CD4-positive, alpha-beta T cell treated with Interleukin-4 for 4 hours (primary cell): ENCODE measurements at regions not wholly inside any gene's neighbourhood (a gene's known extent, or its start where the extent isn't known, plus 50 kb on each side); places are given as distances from the start of the nearest gene placed in this dataset.

ENCODE experiments used
- DNase-seq: peaks from one replicate; pipeline ENCODE4 v3.0.0-alpha.2; 2020

DNA sequence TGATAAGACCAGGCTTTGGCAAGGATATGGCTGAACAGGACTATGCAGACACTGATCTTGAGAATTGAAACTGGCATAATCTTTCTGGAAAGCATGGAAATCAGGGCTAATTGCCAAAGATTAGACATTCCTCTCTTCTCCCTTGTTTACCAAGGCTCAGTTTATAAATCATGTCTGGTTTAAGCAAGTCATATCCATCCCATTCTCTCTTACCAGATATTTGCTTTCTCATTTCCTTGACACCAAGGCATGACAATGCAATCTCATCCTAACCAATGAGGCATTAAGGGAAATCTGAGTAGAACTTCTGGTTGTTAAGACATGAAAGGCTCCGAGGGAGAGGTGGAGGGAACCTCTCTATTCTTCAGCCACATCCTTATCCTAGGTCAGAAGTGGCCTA is 110.3 kb upstream of the CEP85L start:
- DNase-seq: no peak

DNA sequence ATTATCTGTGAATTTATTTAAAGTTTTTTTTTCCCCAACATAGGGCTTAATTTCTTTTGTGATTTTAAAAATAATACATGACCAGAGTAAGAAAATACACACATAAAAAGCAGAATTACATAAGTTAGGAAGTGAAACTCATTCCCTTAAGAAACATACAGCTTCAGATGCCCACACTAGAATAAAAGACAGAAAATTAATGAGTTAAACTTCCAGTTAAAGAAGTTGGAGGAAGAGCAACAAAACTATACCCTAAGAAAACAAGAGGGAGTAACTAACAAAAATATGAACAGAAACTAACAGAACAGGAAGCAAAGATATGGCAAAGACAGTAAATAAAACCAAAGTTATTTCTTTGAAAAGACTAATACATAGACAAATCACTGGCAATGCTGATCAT is 107.6 kb upstream of the CEP85L start:
- DNase-seq: no peak

- no peak for DNase-seq
Measured at GRCh38 chr6:118755941-118756646, 104.7 kb upstream of the CEP85L start.

- no peak for DNase-seq
Measured at GRCh38 chr6:118752803-118753202, 101.4 kb upstream of the CEP85L start.

GRCh38 chr6:118751072-118751471 is 99.7 kb upstream of the CEP85L start:
- no peak for DNase-seq

DNA sequence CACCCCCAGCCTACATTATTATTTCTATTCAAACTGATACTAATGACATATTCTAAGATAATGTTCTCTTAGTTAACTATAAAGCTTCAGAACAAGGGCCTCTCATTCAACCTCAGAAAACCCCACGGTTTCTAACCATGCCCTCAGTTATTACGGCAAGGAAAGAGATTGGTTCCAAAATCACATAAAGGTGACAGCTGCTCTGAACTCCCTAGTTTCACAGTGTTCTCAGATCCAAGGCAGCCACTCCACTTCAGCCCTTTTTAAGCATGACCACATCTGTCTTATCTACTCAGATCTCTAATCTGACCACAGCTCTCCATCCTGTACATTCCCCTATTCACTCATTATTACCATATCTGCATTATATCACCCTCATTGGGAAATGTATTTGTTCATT is 98.8 kb upstream of the CEP85L start:
- no peak for DNase-seq

DNA sequence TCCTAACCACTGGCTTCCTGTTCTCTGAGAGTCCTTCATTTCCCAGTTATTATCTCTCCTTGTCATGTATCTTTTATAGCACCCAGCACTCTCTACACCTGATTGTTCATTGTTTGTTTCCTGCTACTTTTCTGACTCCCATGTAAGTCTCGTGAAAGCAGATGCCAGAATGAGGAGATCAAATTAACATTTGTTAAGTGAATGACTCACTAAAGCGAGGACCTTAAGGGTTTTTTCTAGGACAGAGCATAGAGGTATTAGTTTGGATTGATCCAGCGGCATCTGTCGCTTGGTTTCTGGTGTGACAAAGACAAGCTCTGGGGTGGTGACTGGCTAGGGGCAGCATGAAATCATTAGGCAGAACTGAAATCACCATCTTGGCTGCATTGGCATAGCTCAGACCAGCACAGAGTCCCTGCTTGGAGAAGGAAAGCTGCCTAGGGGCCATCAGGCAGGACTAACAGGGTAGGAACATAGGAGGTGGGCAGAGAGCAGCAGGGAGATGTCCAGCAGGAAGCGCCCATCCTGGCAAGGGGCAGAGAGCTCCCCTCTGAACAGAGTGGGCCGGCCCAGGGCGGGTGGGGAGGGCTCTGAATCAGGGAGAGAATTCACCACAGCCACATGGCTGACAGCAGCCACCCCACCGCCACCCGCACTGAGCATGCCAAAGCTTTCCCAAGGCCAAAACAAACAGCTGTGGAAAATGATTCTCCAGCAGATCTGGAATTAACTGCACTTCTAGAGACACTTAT is 97.1 kb upstream of the CEP85L start:
- no peak for DNase-seq

GRCh38 chr6:118746825-118747174 is 95.4 kb upstream of the CEP85L start:
- DNase-seq: no peak

DNA sequence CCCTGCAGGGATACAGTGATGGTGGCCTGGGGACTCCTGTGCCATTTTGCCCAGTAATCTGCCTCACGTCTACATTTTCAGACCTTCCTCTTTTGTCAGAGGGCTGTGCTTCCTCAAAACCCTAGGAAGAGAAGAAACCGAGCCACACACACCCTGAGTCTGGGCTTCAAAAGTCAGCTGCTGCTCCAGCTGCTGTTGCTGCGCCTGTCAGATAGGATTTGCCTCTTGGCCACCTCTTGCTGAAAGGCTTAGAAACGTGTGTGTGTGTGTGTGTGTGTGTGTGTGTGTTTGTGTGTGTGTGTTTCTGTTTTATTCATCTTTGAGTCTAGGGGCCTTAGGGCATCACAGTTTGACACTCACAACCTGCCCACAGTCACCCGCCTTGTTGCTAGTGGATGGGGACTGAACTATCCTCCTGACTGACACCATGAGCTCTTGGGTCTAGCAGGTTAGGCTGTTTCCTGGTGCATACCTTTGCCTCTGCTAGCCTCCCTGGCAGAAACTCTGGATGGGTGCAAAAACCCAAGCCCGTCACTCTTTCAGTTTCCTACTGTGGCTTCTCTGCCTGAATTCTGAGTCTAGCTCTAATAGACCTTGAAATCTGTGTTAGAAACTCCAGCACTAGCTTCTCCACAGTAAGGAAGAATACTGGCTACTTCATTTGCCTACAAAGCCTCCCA is 94.9 kb upstream of the CEP85L start:
- DNase-seq: no peak

GRCh38 chr6:118745156-118745555 is 93.8 kb upstream of the CEP85L start:
- DNase-seq: no peak

DNA sequence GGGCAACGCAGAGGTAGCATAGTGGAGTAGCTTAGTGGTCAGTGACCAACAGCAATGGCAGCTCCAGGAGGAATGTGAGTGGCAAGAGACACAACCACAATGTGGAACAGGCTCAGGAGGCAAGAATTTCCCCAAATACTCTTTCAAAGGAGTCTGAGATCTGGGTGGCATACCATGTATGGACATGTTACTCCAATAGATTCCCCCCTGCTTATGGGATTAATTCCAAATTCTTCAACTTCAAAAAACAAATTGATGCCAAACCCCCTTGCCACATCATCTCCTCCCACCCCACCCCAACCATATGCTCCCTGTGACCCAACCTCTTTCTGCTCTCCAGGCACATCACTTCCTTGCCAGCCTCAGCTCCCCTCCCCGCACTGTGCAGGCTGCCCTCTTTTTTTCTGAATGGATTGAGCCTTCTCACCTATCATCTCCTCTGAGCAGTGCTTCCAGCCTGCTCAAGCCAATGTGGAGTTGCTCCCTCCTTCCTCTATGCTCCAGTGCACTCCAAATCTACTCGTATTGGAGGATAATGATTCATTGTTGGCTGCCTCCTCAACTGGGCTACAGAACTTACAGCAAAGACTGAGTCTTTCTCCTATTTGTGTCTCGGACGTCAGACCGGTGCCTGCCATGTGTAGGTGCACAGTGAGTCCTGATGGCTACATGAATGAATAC is 93.0 kb upstream of the CEP85L start:
- DNase-seq: no peak

GRCh38 chr6:118743746-118744145 is 92.4 kb upstream of the CEP85L start:
- no peak for DNase-seq

DNA sequence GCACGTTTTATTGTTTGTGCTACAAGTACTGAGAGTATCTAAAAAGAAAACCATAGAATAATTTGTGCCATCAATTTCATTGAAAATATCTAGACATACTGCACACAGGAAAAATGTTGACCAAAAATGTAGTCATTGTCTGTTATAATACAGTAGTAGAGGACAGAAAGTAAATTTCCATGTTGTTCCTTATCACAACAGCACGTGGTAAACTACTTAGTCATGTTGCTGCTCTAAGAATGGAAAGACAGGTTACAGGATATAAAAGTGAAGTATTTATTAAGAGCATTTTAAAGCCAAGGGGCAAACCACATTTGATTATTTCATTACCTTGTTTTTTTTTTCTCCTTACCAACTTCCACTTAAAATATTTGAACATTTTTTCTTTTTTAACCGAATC is 89.0 kb upstream of the CEP85L start:
- DNase-seq: no peak

- no peak for DNase-seq
Measured at GRCh38 chr6:118739696-118740353, 88.4 kb upstream of the CEP85L start.

DNA sequence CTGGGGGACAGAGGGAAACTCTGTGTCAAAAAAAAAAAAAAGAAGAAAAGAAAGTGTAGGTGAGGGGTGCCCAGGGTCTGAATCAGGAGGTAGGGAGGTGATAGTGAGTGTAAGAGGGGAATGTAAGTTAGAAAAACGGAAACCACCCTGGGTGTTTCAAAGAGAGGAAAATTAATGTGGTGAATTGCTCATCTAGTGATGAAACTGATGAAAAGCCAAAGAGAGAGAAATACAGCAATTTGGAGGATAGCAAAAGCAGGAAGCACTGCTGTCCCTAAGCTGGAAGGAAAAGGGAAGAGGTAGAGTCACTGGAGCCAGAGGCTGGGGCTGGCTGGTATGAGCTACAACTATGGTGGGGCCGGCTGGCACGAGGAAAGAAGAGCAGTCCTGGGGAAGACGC is 85.0 kb upstream of the CEP85L start:
- DNase-seq: no peak

GRCh38 chr6:118735320-118735719 is 83.9 kb upstream of the CEP85L start:
- peak; percentile 26 for DNase-seq

- DNase-seq: peak; percentile 90
Measured at GRCh38 chr6:118725944-118726343, 74.6 kb upstream of the CEP85L start.

DNA sequence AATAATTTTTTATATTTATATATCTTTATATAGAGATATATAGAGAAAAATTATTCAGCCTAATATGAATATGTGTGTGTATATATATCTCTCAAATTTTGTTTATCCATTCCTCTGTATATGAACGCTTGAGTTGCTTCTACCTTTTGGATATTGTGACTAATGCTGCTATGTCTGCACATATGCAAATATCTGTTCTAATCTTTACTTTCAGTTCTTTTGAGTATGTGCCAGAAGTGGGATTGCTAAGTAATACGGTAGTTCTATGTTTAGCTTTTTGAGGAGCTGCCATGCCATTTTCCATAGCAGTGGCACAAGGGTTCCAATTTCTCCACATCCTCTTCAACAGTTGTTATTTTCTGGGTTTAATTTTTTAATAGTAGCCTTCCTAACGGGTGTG is 72.8 kb upstream of the CEP85L start:
- DNase-seq: peak; percentile 35

- no peak for DNase-seq
Measured at GRCh38 chr6:118722829-118723813, 71.7 kb upstream of the CEP85L start.

DNA sequence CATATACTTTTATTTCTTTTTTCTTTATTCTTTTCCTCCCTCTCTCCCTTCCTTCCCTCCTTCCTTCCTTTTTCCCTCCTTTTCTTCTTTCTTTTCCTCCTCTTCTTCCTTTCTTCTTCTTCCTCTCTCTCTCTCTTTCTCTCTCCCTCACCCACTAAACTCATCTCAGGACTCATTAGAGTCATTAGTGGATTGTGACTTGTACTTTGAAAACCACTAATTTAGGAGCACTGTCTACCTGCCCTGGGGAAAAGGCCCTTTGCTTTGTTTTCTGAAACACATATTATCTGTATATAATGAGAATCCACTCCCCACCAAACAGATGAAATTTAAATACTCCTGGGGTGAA is 68.7 kb upstream of the CEP85L start:
- DNase-seq: no peak

DNA sequence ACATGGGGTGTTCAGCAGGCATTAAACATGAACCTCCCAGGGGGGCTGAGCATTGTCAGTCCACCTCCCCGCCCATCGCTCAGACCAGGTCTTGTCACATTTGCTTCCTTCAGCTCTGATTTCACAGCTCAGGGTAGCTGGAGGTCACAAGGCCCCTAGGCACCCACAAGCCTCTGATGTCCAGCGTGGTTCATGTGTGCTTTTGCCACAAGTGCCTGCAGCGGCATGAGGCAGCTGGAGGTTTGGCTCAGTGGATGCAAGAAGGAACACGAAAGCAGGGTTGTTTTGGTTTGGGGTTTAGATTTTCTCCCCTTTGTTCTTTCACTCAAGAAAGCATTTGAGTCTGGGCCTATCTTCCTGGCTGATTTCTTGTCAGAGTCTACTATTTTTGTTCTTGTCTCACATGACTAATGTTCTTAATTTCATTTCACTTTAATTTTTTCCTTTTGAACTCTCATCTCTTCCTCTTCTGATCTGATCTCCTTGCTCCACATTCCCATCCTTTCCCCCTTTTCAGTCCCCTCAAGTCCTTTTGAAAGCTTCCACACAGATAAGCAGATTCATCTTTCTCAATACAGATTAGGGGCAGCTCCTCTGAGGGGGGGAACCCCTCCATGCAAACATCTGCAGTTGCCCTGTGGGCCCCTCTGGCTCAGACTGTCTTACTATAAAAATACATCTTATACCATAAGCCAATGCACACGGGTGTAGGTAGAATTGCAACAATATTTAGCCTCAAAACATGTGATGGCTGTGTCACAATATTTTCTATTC is 68.1 kb upstream of the CEP85L start:
- DNase-seq: peak; percentile 47
